ENCODE measurements at regions not wholly inside any gene's neighbourhood (a gene's known extent, or its start where the extent isn't known, plus 50 kb on each side); places are given as distances from the start of the nearest gene placed in this dataset.

- no peak overlapping the region for H3K9ac ChIP-seq (ENCODE audit: low read length in 2 of 2)
- H3K27ac ChIP-seq (ENCODE audit: low read length), result no peak overlapping the region
- H3K4me3 ChIP-seq (ENCODE audit: low read length in 2 of 2), result no peak overlapping the region
These were observed 1085.9 kb downstream of the TBC1D22A start for GRCh38 chr22:47848184-47848920.

DNA sequence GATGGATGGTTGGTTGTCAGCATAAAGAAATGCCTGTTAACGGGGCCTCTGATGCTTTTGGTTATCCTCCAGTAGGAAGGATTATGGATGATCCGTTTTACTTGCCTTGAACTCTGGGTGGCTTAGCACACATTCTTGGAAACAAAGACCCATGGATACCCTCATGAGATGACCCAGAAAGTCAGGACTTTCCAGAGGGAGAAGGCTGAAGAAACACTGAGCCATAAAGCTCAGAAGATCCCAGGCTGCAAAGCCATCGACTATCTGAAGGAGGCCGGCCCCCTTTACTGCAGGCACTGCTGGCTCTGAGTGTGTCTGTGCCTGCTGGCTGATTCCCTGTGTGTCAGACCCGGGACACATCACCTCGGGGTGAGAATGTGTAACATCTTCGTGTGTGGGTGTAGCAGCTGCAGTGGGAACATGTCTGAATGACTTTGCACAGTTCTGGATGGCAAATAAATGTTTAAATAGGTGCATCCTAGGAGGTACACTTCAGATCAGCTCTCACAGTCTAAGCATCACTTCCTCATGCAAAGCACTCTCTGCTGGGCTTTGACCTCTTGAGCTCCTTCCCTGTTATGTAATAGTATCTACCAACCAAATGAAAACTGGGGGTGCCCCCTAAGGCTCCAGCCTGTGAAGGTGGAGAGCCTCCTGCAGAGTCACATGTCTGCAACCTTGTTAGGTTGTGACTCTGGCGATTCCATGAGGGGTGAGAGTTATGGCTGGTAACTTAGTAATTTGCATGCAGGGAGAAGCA, 1084.9 kb downstream of the TBC1D22A start:
- H3K27me3 ChIP-seq (ENCODE audit: control insufficient read depth in 1 of 2, insufficient read depth in 2 of 2, low read length in 2 of 2), result peaks cover 0 to 14% of the 10 kb centered on the region in 2 donors
- H3K4me3 ChIP-seq (ENCODE audit: low read length in 2 of 2), result no peak overlapping the region
- no peak overlapping the region for H3K9ac ChIP-seq (ENCODE audit: low read length in 2 of 2)
- peaks cover 0 to 3% of the 10 kb centered on the region in 2 donors for H3K9me3 ChIP-seq (ENCODE audit: control insufficient read depth in 2 of 2, low read length in 2 of 2)
- H3K4me1 ChIP-seq (ENCODE audit: control insufficient read depth, insufficient read depth, low read length), result no peaks in the 10 kb centered on the region
- no peaks in the 10 kb centered on the region for H3K36me3 ChIP-seq (ENCODE audit: control insufficient read depth in 2 of 2, insufficient read depth in 2 of 2, low read length in 2 of 2)
- no peak overlapping the region for H3K27ac ChIP-seq (ENCODE audit: low read length)

More at GRCh38 chr22:47848184-47848920, 1085.9 kb downstream of the TBC1D22A start:
- Histone ChIP-seq H3K9me3 (ENCODE audit: control insufficient read depth in 2 of 2, low read length in 2 of 2) (peaks cover 0 to 3% of the 10 kb centered on the region in 2 donors), H3K27me3 (ENCODE audit: control insufficient read depth in 1 of 2, insufficient read depth in 2 of 2, low read length in 2 of 2) (peaks cover 0 to 14% of the 10 kb centered on the region in 2 donors), H3K4me1 (ENCODE audit: control insufficient read depth, insufficient read depth, low read length) (no peaks in the 10 kb centered on the region), H3K36me3 (ENCODE audit: control insufficient read depth in 2 of 2, insufficient read depth in 2 of 2, low read length in 2 of 2) (no peaks in the 10 kb centered on the region)

- H3K36me3 ChIP-seq (ENCODE audit: control insufficient read depth in 2 of 2, insufficient read depth in 2 of 2, low read length in 2 of 2), result no peaks in the 10 kb centered on the region
- peaks cover 0 to 14% of the 10 kb centered on the region in 2 donors for H3K27me3 ChIP-seq (ENCODE audit: control insufficient read depth in 1 of 2, insufficient read depth in 2 of 2, low read length in 2 of 2)
These were observed 1083.8 kb downstream of the TBC1D22A start for GRCh38 chr22:47846206-47846605.

GRCh38 chr22:47842119-47842518, 1079.7 kb downstream of the TBC1D22A start:
- no peak overlapping the region for H3K4me3 ChIP-seq (ENCODE audit: low read length in 2 of 2)
- no peaks in the 10 kb centered on the region for H3K4me1 ChIP-seq (ENCODE audit: control insufficient read depth, insufficient read depth, low read length)
- H3K27ac ChIP-seq (ENCODE audit: low read length), result no peak overlapping the region
- H3K9ac ChIP-seq (ENCODE audit: low read length in 2 of 2), result no peak overlapping the region
- peaks cover 0 to 8% of the 10 kb centered on the region in 2 donors for H3K27me3 ChIP-seq (ENCODE audit: control insufficient read depth in 1 of 2, insufficient read depth in 2 of 2, low read length in 2 of 2)
- H3K36me3 ChIP-seq (ENCODE audit: control insufficient read depth in 2 of 2, insufficient read depth in 2 of 2, low read length in 2 of 2), result no peaks in the 10 kb centered on the region
- peaks cover 3 to 6% of the 10 kb centered on the region in 2 donors for H3K9me3 ChIP-seq (ENCODE audit: control insufficient read depth in 2 of 2, low read length in 2 of 2)

More at GRCh38 chr22:47846206-47846605, 1083.8 kb downstream of the TBC1D22A start:
- Histone ChIP-seq H3K4me3 (ENCODE audit: low read length in 2 of 2) (no peak overlapping the region), H3K4me1 (ENCODE audit: control insufficient read depth, insufficient read depth, low read length) (no peaks in the 10 kb centered on the region), H3K27ac (ENCODE audit: low read length) (no peak overlapping the region), H3K9ac (ENCODE audit: low read length in 2 of 2) (no peak overlapping the region), H3K9me3 (ENCODE audit: control insufficient read depth in 2 of 2, low read length in 2 of 2) (peaks cover 0 to 3% of the 10 kb centered on the region in 2 donors)

DNA sequence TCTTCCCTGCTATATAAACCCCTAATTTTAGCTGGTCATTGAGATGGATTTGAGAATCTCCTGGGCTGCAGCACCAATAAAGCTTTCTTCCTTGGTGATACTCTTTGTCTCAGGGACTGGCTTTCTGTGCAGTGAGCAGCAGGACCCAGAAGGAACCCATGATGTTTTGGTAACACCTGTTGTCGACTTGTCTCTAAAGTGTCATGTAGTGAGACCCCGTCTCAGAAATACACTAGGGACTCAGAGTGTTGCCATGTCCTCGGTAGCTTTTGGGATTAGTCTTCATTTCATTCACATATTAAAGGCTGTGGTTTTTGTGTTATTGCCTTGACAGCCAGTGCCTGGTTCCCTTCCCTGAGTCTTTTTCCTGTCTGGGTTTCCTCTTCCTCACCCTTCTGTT, 1078.7 kb downstream of the TBC1D22A start:
- Histone ChIP-seq H3K9me3 (ENCODE audit: control insufficient read depth in 2 of 2, low read length in 2 of 2) (peaks cover 3 to 6% of the 10 kb centered on the region in 2 donors), H3K27ac (ENCODE audit: low read length) (no peak overlapping the region), H3K36me3 (ENCODE audit: control insufficient read depth in 2 of 2, insufficient read depth in 2 of 2, low read length in 2 of 2) (no peaks in the 10 kb centered on the region), H3K4me1 (ENCODE audit: control insufficient read depth, insufficient read depth, low read length) (no peaks in the 10 kb centered on the region), H3K4me3 (ENCODE audit: low read length in 2 of 2) (no peak overlapping the region), H3K27me3 (ENCODE audit: control insufficient read depth in 1 of 2, insufficient read depth in 2 of 2, low read length in 2 of 2) (peaks cover 0 to 7% of the 10 kb centered on the region in 2 donors), H3K9ac (ENCODE audit: low read length in 2 of 2) (no peak overlapping the region)

GRCh38 chr22:47839595-47840227, 1077.3 kb downstream of the TBC1D22A start:
- Histone ChIP-seq H3K36me3 (ENCODE audit: control insufficient read depth in 2 of 2, insufficient read depth in 2 of 2, low read length in 2 of 2) (no peaks in the 10 kb centered on the region), H3K9ac (ENCODE audit: low read length in 2 of 2) (no peak overlapping the region), H3K27ac (ENCODE audit: low read length) (no peak overlapping the region), H3K27me3 (ENCODE audit: control insufficient read depth in 1 of 2, insufficient read depth in 2 of 2, low read length in 2 of 2) (peaks cover 0 to 7% of the 10 kb centered on the region in 2 donors), H3K4me3 (ENCODE audit: low read length in 2 of 2) (no peak overlapping the region), H3K9me3 (ENCODE audit: control insufficient read depth in 2 of 2, low read length in 2 of 2) (peaks cover 0 to 6% of the 10 kb centered on the region in 2 donors), H3K4me1 (ENCODE audit: control insufficient read depth, insufficient read depth, low read length) (peaks cover 4% of the 10 kb centered on the region)

DNA sequence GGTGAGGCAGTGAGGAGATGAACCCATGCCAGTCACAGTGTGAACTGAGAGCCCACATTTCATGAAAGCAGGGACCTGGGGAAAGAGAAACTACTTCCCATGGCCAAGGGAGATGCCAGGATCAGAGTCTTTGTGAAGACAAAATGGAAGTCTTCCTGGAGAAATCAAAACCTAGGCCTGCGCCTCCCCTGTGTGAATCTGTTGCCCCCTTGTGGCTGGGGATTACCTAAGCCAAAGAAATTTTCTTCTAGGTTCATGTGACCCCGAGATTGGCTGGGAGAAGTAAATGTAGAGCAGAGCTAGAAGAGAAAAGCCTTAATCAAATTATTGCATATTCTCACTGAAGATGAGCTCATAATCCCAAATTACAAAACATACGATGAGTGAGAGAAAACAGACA, 1075.3 kb downstream of the TBC1D22A start:
- Histone ChIP-seq H3K4me1 (ENCODE audit: control insufficient read depth, insufficient read depth, low read length) (peaks cover 4% of the 10 kb centered on the region), H3K27ac (ENCODE audit: low read length) (no peak overlapping the region), H3K9me3 (ENCODE audit: control insufficient read depth in 2 of 2, low read length in 2 of 2) (peaks cover 0 to 8% of the 10 kb centered on the region in 2 donors), H3K36me3 (ENCODE audit: control insufficient read depth in 2 of 2, insufficient read depth in 2 of 2, low read length in 2 of 2) (no peaks in the 10 kb centered on the region), H3K9ac (ENCODE audit: low read length in 2 of 2) (no peak overlapping the region), H3K27me3 (ENCODE audit: control insufficient read depth in 1 of 2, insufficient read depth in 2 of 2, low read length in 2 of 2) (peaks cover 0 to 3% of the 10 kb centered on the region in 2 donors), H3K4me3 (ENCODE audit: low read length in 2 of 2) (no peak overlapping the region)

GRCh38 chr22:47836957-47837356, 1074.5 kb downstream of the TBC1D22A start:
- Histone ChIP-seq H3K9ac (ENCODE audit: low read length in 2 of 2) (no peak overlapping the region), H3K27me3 (ENCODE audit: control insufficient read depth in 1 of 2, insufficient read depth in 2 of 2, low read length in 2 of 2) (peaks cover 0 to 3% of the 10 kb centered on the region in 2 donors), H3K27ac (ENCODE audit: low read length) (no peak overlapping the region), H3K4me1 (ENCODE audit: control insufficient read depth, insufficient read depth, low read length) (peaks cover 4% of the 10 kb centered on the region), H3K4me3 (ENCODE audit: low read length in 2 of 2) (no peak overlapping the region), H3K9me3 (ENCODE audit: control insufficient read depth in 2 of 2, low read length in 2 of 2) (peaks cover 0 to 8% of the 10 kb centered on the region in 2 donors), H3K36me3 (ENCODE audit: control insufficient read depth in 2 of 2, insufficient read depth in 2 of 2, low read length in 2 of 2) (no peaks in the 10 kb centered on the region)

GRCh38 chr22:47835726-47836125, 1073.3 kb downstream of the TBC1D22A start:
- H3K9me3 ChIP-seq (ENCODE audit: control insufficient read depth in 2 of 2, low read length in 2 of 2), result peaks cover 0 to 8% of the 10 kb centered on the region in 2 donors
- no peaks in the 10 kb centered on the region for H3K36me3 ChIP-seq (ENCODE audit: control insufficient read depth in 2 of 2, insufficient read depth in 2 of 2, low read length in 2 of 2)
- no peak overlapping the region for H3K9ac ChIP-seq (ENCODE audit: low read length in 2 of 2)
- peaks cover 0 to 3% of the 10 kb centered on the region in 2 donors for H3K27me3 ChIP-seq (ENCODE audit: control insufficient read depth in 1 of 2, insufficient read depth in 2 of 2, low read length in 2 of 2)
- no peak overlapping the region for H3K27ac ChIP-seq (ENCODE audit: low read length)
- H3K4me1 ChIP-seq (ENCODE audit: control insufficient read depth, insufficient read depth, low read length), result peaks cover 4% of the 10 kb centered on the region
- H3K4me3 ChIP-seq (ENCODE audit: low read length in 2 of 2), result no peak overlapping the region

- Histone ChIP-seq H3K4me1 (ENCODE audit: control insufficient read depth, insufficient read depth, low read length) (no peaks in the 10 kb centered on the region), H3K36me3 (ENCODE audit: control insufficient read depth in 2 of 2, insufficient read depth in 2 of 2, low read length in 2 of 2) (no peaks in the 10 kb centered on the region), H3K9me3 (ENCODE audit: control insufficient read depth in 2 of 2, low read length in 2 of 2) (peaks cover 0 to 4% of the 10 kb centered on the region in 2 donors), H3K9ac (ENCODE audit: low read length in 2 of 2) (no peak overlapping the region), H3K27ac (ENCODE audit: low read length) (no peak overlapping the region), H3K27me3 (ENCODE audit: control insufficient read depth in 1 of 2, insufficient read depth in 2 of 2, low read length in 2 of 2) (peaks cover 0 to 2% of the 10 kb centered on the region in 2 donors), H3K4me3 (ENCODE audit: low read length in 2 of 2) (no peak overlapping the region)
These were observed 1063.6 kb downstream of the TBC1D22A start for GRCh38 chr22:47826016-47826415.

All from stomach smooth muscle (tissue), 2 donors.